Posterior cingulate gyrus (tissue), 11 donors: ENCODE measurements at regions not wholly inside any gene's neighbourhood (a gene's known extent, or its start where the extent isn't known, plus 50 kb on each side); places are given as distances from the start of the nearest gene placed in this dataset.
A peak's percentile ranks its signal among the peaks of the same experiment; 100 is the strongest.

Experiments
- DNase-seq, 10 donors: peaks; one replicate each; pipeline versions ENCODE4 v3.0.0 to v3.0.0-alpha.2; 2020 to 2021; ENCODE audit warnings: mixed read lengths in 3 of 10
- intact Hi-C: fragments of 100-400 bp; cut with DNase I; formaldehyde crosslinking; loops from one replicate; pipeline ENCODE4 v1.15.1; 2023

- DNase-seq, result peak; percentile 74 to 98 (median 90)
- intact Hi-C loops, result no loop called here
These were observed 59.1 kb downstream of the BOD1 start for GRCh38 chr5:173557123-173557903.

GRCh38 chr5:173556142-173557028 lies 60.1 kb downstream of the BOD1 start:
- intact Hi-C loops, result no loop called here
- DNase-seq, result peak in 1 of 10 donors; percentile 86

- DNase-seq, result peak; percentile 29 to 92 (median 62)
- intact Hi-C loops, result loop anchor here (2.0 kb wide), 1 partner anchor 82 kb away; no protein-coding TSS in a partner anchor
These were observed 61.3 kb downstream of the BOD1 start for GRCh38 chr5:173554989-173555705.

GRCh38 chr5:173554038-173554955 lies 62.2 kb downstream of the BOD1 start:
- peak in 1 of 10 donors; percentile 32 for DNase-seq
- intact Hi-C loops, result loop anchor here (2.0 kb wide), 1 partner anchor 81 kb away; no protein-coding TSS in a partner anchor

GRCh38 chr5:173550641-173551040 lies 65.8 kb downstream of the BOD1 start:
- no peak for DNase-seq
- intact Hi-C loops, result no loop called here

- DNase-seq, result no peak
- intact Hi-C loops, result no loop called here
These were observed 66.8 kb downstream of the BOD1 start for GRCh38 chr5:173549644-173550043.

- intact Hi-C loops, result no loop called here
- DNase-seq, result no peak
These were observed 68.9 kb downstream of the BOD1 start for GRCh38 chr5:173547579-173547978.

GRCh38 chr5:173542964-173543363 lies 73.5 kb downstream of the BOD1 start:
- intact Hi-C loops, result no loop called here

GRCh38 chr5:173542159-173542558 lies 74.3 kb downstream of the BOD1 start:
- DNase-seq, result no peak
- intact Hi-C loops, result no loop called here

More at GRCh38 chr5:173542964-173543363, 73.5 kb downstream of the BOD1 start:
- no peak for DNase-seq

GRCh38 chr5:173538654-173539053 lies 77.8 kb downstream of the BOD1 start:
- intact Hi-C loops, result no loop called here
- no peak for DNase-seq

GRCh38 chr5:173538018-173538417 lies 78.4 kb downstream of the BOD1 start:
- intact Hi-C loops, result no loop called here
- DNase-seq, result no peak

- intact Hi-C loops, result no loop called here
- no peak for DNase-seq
These were observed 79.2 kb downstream of the BOD1 start for GRCh38 chr5:173537228-173537627.

GRCh38 chr5:173535976-173536639 lies 80.3 kb downstream of the BOD1 start:
- intact Hi-C loops, result no loop called here
- no peak for DNase-seq

GRCh38 chr5:173535166-173535975 lies 81.1 kb downstream of the BOD1 start:
- DNase-seq, result no peak
- intact Hi-C loops, result no loop called here

- no peak for DNase-seq
- intact Hi-C loops, result no loop called here
These were observed 81.8 kb downstream of the BOD1 start for GRCh38 chr5:173534664-173535063.

GRCh38 chr5:173534031-173534430 lies 82.4 kb downstream of the BOD1 start:
- intact Hi-C loops, result no loop called here

GRCh38 chr5:173532689-173533250 lies 83.7 kb downstream of the BOD1 start:
- intact Hi-C loops, result no loop called here
- no peak for DNase-seq

More at GRCh38 chr5:173534031-173534430, 82.4 kb downstream of the BOD1 start:
- DNase-seq, result no peak

GRCh38 chr5:173531863-173532262 lies 84.6 kb downstream of the BOD1 start:
- intact Hi-C loops, result no loop called here
- DNase-seq, result no peak
